Transverse colon (tissue), 4 donors: ENCODE measurements at regions not wholly inside any gene's neighbourhood (a gene's known extent, or its start where the extent isn't known, plus 50 kb on each side); places are given as distances from the start of the nearest gene placed in this dataset.

Experiments
- DNase-seq: peaks from one replicate; pipeline ENCODE4 v3.0.0-alpha.2; 2019
- H3K27ac ChIP-seq, 4 donors: fragments of 200-600 bp; sonication (generic); 2 replicates each; pipeline ENCODE4 v1.5.1; 2016 to 2018; ENCODE audit warnings: inconsistent platforms in 4 of 4
- H3K27me3 ChIP-seq: fragments of 200-600 bp; sonication (generic); 2 replicates; pipeline ENCODE4 v1.5.1; 2017; ENCODE audit warnings: inconsistent platforms
- H3K36me3 ChIP-seq, 4 donors: fragments of 200-600 bp; sonication (generic); 2 replicates each; pipeline ENCODE4 v1.5.1; 2017 to 2019; ENCODE audit warnings: inconsistent platforms in 4 of 4
- H3K4me1 ChIP-seq, 4 donors: fragments of 200-600 bp; sonication (generic); 2 replicates each; pipeline ENCODE4 v1.5.1; 2017 to 2020; ENCODE audit warnings: inconsistent platforms in 4 of 4
- H3K4me3 ChIP-seq, 4 donors: fragments of 200-600 bp; sonication (generic); 1 replicate in 1 of 4; 2 replicates in 3 of 4; pipeline versions ENCODE4 v1.5.1 to v1.6.1; 2017 to 2019; ENCODE audit warnings: inconsistent platforms in 4 of 4
- H3K9me3 ChIP-seq, 2 donors: fragments of 200-600 bp; sonication (generic); 2 replicates each; pipeline ENCODE4 v1.5.1; 2017 to 2019; ENCODE audit warnings: inconsistent platforms in 2 of 2
- EP300 ChIP-seq: sonication (generic); formaldehyde crosslinking; IDR thresholded peaks from one replicate; pipeline ENCODE4 v1.6.1; 2017; ENCODE audit warnings: antibody characterized with exemption, low read depth
- POLR2A ChIP-seq: fragments of 450-650 bp; IDR thresholded peaks from one replicate; pipeline ENCODE4 v1.6.1; 2016; ENCODE audit warnings: antibody characterized with exemption, mild to moderate bottlenecking, moderate library complexity
- POLR2AphosphoS5 ChIP-seq, 3 donors: sonication (generic); formaldehyde crosslinking; IDR thresholded peaks; one replicate each; pipeline ENCODE4 v1.6.1; 2016; ENCODE audit warnings: antibody characterized with exemption in 3 of 3
- WGBS, 2 donors: methylation state at CpG; one replicate each; pipeline ENCODE4 v1.1.5; 2018; ENCODE audit warnings: low coverage in 1 of 2; 5-methylcytosine and 5-hydroxymethylcytosine counted together
- in situ Hi-C, 4 donors: fragments of 200-750 bp; cut with MboI; loops; one replicate each; pipeline versions ENCODE4 v1.15.0 to v1.15.1; 2017; ENCODE audit warnings: low sequenced_read_pairs in 3 of 4, low pct_ligation_motif_present in 1 of 4, low pct_unique_long_range_greater_than_20kb in 1 of 4
- intact Hi-C: fragments of 100-400 bp; cut with DNase I; formaldehyde crosslinking; loops from one replicate; pipeline ENCODE4 v1.15.1; 2023; ENCODE audit warnings: low total_unique reads
- TF ChIP-seq, protein P1 (sequence below), 5 experiments: fragments of 200-600 bp in 3 of 5; fragments of 450-650 bp in 2 of 5; sonication (generic) in 3 of 5; IDR thresholded peaks; 1 replicate in 2 of 5; 2 replicates in 3 of 5; pipeline ENCODE4 v1.5.1; 2016 to 2017; ENCODE audit warnings: antibody characterized with exemption in 5 of 5, inconsistent platforms in 3 of 5, mild to moderate bottlenecking in 2 of 5, moderate library complexity in 1 of 5

DNA sequence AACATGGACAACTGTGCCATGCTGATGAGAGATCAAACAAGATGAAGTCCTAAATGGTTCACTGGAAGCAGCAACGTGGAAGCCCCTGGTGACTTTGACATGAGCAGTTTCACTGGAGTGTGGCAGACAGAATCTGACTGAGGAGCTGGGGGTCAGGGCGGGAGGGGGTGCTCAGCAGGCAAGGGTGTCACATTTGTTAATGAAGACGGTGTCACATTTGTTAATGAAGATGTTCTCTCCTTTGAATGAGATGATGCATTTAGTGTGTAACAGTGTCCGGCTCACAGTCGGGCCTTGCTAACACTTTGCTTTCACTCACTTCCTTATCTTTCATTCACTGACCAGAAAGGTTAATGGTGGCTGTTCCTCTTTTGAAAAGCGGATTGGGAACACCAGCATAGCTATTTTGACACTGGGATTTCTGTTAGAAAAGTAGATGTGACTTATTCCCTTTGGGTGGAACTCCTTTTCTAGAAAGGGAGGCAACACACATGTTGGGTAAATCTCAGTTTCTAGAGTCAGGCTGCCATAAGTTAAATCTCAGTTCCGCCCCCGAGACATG lies 693.7 kb downstream of the UQCRFS1 start:
- Histone ChIP-seq H3K4me3 (no peak overlapping the region), H3K36me3 (no peaks in the 10 kb centered on the region), H3K9me3 (no peaks in the 10 kb centered on the region), H3K27me3 (no peaks in the 10 kb centered on the region), H3K27ac (no peak overlapping the region), H3K4me1 (no peaks in the 10 kb centered on the region)
- WGBS, 2 donors, result 62 to 69% methylated on average over 6 to 8 of the region's 8 CpGs
- TF ChIP-seq POLR2AphosphoS5 (IDR thresholded peaks at IDR 0.05) (no peak), EP300 (no peak), POLR2A (no peak)
- TF ChIP-seq, protein P1, sequence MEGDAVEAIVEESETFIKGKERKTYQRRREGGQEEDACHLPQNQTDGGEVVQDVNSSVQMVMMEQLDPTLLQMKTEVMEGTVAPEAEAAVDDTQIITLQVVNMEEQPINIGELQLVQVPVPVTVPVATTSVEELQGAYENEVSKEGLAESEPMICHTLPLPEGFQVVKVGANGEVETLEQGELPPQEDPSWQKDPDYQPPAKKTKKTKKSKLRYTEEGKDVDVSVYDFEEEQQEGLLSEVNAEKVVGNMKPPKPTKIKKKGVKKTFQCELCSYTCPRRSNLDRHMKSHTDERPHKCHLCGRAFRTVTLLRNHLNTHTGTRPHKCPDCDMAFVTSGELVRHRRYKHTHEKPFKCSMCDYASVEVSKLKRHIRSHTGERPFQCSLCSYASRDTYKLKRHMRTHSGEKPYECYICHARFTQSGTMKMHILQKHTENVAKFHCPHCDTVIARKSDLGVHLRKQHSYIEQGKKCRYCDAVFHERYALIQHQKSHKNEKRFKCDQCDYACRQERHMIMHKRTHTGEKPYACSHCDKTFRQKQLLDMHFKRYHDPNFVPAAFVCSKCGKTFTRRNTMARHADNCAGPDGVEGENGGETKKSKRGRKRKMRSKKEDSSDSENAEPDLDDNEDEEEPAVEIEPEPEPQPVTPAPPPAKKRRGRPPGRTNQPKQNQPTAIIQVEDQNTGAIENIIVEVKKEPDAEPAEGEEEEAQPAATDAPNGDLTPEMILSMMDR (IDR thresholded peaks at IDR 0.05), result no peak
- intact Hi-C loops, result no loop called here
- in situ Hi-C loops, result no loop called here
- DNase-seq, result no peak

DNA sequence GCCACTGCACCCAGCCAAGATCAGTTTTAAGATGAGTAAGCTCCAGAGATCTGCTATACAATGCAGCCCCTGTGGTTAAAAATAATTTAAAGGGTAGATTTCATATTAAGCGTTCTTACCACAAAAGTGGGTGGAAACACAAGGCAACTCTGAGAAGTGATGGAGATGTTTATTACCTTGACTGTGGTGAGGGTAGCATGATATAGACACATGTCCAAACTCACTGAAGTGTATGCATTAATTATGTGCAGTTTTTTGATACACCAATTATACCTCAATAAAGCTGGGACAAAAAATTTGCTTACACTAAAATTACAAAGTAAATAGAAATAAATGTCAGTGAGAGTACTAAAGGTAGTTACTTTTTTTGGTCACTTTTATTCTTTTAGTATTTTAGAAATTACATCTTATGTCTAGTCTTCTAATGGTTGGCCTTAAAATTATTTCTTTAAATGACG lies 696.5 kb downstream of the UQCRFS1 start:
- no peaks in the 10 kb centered on the region for H3K27me3 ChIP-seq
- no peaks in the 10 kb centered on the region for H3K9me3 ChIP-seq
- no peaks in the 10 kb centered on the region for H3K36me3 ChIP-seq
- intact Hi-C loops (no loop called here), in situ Hi-C loops (no loop called here)
- no peak overlapping the region for H3K27ac ChIP-seq
- TF ChIP-seq POLR2A, result no peak
- no peak for DNase-seq
- H3K4me3 ChIP-seq, result no peak overlapping the region
- 83% methylated on average over 2 of the region's 2 CpGs for WGBS, 2 donors
- H3K4me1 ChIP-seq, result no peaks in the 10 kb centered on the region

DNA sequence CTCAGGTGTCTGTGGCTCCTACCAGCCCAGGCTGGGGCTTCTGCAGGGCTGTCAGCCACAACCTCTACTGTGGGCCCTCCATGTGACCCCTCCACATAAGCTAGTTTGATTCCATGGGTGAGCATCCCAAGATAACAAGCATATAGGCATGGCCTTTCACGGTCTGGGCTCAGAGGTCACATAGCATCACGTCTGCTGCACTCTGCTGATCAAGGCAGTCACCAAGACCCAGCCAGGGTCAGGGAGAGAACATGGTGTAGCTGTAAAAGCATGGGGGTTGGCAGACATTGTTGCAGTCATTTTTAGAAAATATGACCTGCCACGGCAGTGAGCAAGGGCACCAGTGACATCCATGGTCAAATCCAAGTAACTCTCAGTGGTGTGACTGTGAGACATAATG lies 698.8 kb downstream of the UQCRFS1 start:
- TF ChIP-seq, protein P1 (IDR thresholded peaks at IDR 0.05), result no peak
- no peak for TF ChIP-seq POLR2A
- no peak for TF ChIP-seq EP300
- TF ChIP-seq POLR2AphosphoS5 (IDR thresholded peaks at IDR 0.05), result no peak
- intact Hi-C loops (no loop called here), in situ Hi-C loops (no loop called here)
- H3K4me1 ChIP-seq, result no peaks in the 10 kb centered on the region
- no peaks in the 10 kb centered on the region for H3K9me3 ChIP-seq
- no peak overlapping the region for H3K4me3 ChIP-seq
- no peak for DNase-seq
- no peaks in the 10 kb centered on the region for H3K27me3 ChIP-seq
- no peak overlapping the region for H3K27ac ChIP-seq
- 70 to 89% methylated on average over 3 of the region's 3 CpGs for WGBS, 2 donors
- H3K36me3 ChIP-seq, result no peaks in the 10 kb centered on the region

DNA sequence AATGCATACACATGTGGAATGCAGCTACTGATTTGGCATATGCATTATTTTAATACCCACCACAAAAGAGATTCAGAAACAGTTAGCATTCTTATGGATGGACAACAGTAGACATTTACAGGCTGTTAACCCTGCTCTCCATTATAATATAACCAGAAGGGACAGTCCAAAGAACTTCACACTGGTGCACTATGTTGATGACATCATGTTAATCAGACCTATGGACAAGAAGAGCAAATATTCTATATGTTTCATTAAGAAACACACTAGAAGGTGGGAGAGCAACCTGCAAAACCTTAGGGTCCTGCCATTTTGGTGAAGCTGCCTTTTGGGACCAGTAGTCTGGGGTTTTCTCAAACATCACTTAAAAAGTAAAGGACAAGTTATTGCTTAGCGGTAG lies 701.3 kb downstream of the UQCRFS1 start:
- WGBS, 2 donors, result 92% methylated on average over 1 of the region's 1 CpG; no CpG with 5 or more reads in 1 of the 2 donors
- Histone ChIP-seq H3K27me3 (no peaks in the 10 kb centered on the region), H3K4me1 (no peaks in the 10 kb centered on the region), H3K27ac (no peak overlapping the region), H3K4me3 (no peak overlapping the region), H3K36me3 (no peaks in the 10 kb centered on the region), H3K9me3 (no peaks in the 10 kb centered on the region)
- DNase-seq, result no peak
- intact Hi-C loops, result no loop called here
- TF ChIP-seq POLR2AphosphoS5 (IDR thresholded peaks at IDR 0.05), result no peak
- no peak for TF ChIP-seq EP300
- TF ChIP-seq, protein P1 (IDR thresholded peaks at IDR 0.05), result no peak
- no peak for TF ChIP-seq POLR2A
- in situ Hi-C loops, result no loop called here
